ENCODE measurements at regions not wholly inside any gene's neighbourhood (a gene's known extent, or its start where the extent isn't known, plus 50 kb on each side); places are given as distances from the start of the nearest gene placed in this dataset.

DNA sequence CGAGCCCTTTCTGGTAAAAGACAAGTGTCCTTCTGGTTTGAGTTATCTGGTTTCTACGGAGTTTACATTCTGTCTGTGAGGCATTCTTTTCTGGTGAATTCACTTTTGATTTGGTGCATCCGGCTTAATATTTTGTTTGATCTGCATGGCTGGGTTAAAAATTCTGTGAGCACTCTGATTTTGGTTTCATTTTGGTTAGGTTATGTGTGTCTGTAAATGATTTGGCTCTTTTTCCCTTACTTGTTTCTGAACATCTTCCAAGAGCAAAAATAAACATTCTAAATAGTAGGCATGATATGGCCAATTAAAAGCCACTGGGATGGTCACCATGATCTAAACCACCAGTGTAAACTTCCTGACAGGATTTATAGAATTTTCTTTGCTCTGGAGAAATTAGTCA, 85.7 kb upstream of the PTPN13 start:
- TF ChIP-seq SUZ12 (IDR thresholded peaks at IDR 0.05; ENCODE audit: extremely low read depth, insufficient read depth, insufficient read length) (no peak), YY1 (IDR thresholded peaks at IDR 0.05; ENCODE audit: insufficient read depth, insufficient read length) (no peak)

Measured in NT2/D1 (cell line).